ENCODE measurements at regions not wholly inside any gene's neighbourhood (a gene's known extent, or its start where the extent isn't known, plus 50 kb on each side); places are given as distances from the start of the nearest gene placed in this dataset.

GRCh38 chr2:145775591-145775990 lies 1255.7 kb upstream of the ZEB2 start:
- TF ChIP-seq POLR2A (IDR thresholded peaks at IDR 0.05) (no peak), EP300 (IDR thresholded peaks at IDR 0.05) (no peak), CTCF (IDR thresholded peaks at IDR 0.05) (no peak), POLR2AphosphoS5 (IDR thresholded peaks at IDR 0.05) (no peak)

Data from sigmoid colon (tissue), 4 donors.